ENCODE measurements at regions not wholly inside any gene's neighbourhood (a gene's known extent, or its start where the extent isn't known, plus 50 kb on each side); places are given as distances from the start of the nearest gene placed in this dataset.

- intact Hi-C loops (cut with micrococcal nuclease; ENCODE audit: unreplicated experiment): loop anchor here (1.0 to 5.0 kb wide), 5 partner anchors 26 to 233 kb away; no protein-coding TSS in a partner anchor
- TSS peak; percentile 85 for BruUV-seq (replicated peaks)
- peaks cover 75% of the 10 kb centered on the region for H3K4me1 Mint-ChIP-seq (ENCODE audit: low read depth, unreplicated experiment)
- H3K9me3 Mint-ChIP-seq (ENCODE audit: low read depth, unreplicated experiment): no peaks in the 10 kb centered on the region
- no peaks in the 10 kb centered on the region for H3K27me3 Mint-ChIP-seq (ENCODE audit: unreplicated experiment)
- TF ChIP-seq CTCF (IDR thresholded peaks at IDR 0.05; ENCODE audit: unreplicated experiment): no peak
- H3K36me3 Mint-ChIP-seq (ENCODE audit: insufficient read depth, unreplicated experiment): peaks cover 41% of the 10 kb centered on the region
- CTCF ChIA-PET: interaction anchor here (0.6 to 1.6 kb wide), 3 partner anchors 21 to 233 kb away, joined by 3 to 5 read pairs (median 4); partner anchors contain the start of gene TRIO
- peak overlapping the region; percentile 49 for H3K4me3 Mint-ChIP-seq (ENCODE audit: low read depth, unreplicated experiment)
- peak overlapping the region; percentile 99 for H3K27ac Mint-ChIP-seq (ENCODE audit: unreplicated experiment)
- DNase-seq: no peak
Observed at GRCh38 chr5:14036947-14037346, 92.5 kb upstream of the DNAH5 start.

- peak; percentile 62 for DNase-seq
Observed at GRCh38 chr5:14036514-14036913, 92.0 kb upstream of the DNAH5 start.

GRCh38 chr5:14035859-14036503 is 91.5 kb upstream of the DNAH5 start:
- intact Hi-C loops (cut with micrococcal nuclease; ENCODE audit: unreplicated experiment): loop anchor here (1.0 to 5.0 kb wide), 5 partner anchors 25 to 234 kb away; no protein-coding TSS in a partner anchor
- no peak for TF ChIP-seq CTCF (IDR thresholded peaks at IDR 0.05; ENCODE audit: unreplicated experiment)
- Mint-ChIP-seq H3K27ac (ENCODE audit: unreplicated experiment) (peak overlapping the region; percentile 99), H3K27me3 (ENCODE audit: unreplicated experiment) (no peaks in the 10 kb centered on the region), H3K4me1 (ENCODE audit: low read depth, unreplicated experiment) (peaks cover 69% of the 10 kb centered on the region), H3K9me3 (ENCODE audit: low read depth, unreplicated experiment) (no peaks in the 10 kb centered on the region), H3K4me3 (ENCODE audit: low read depth, unreplicated experiment) (peak overlapping the region; percentile 49), H3K36me3 (ENCODE audit: insufficient read depth, unreplicated experiment) (peaks cover 41% of the 10 kb centered on the region)
- CTCF ChIA-PET: interaction anchor here (0.6 to 0.9 kb wide), 3 partner anchors 23 to 174 kb away, joined by 3 to 4 read pairs (median 4); no protein-coding TSS in a partner anchor
- BruUV-seq (replicated peaks): no TSS peak
- DNase-seq: peak; percentile 85

More at GRCh38 chr5:14036514-14036913, 92.0 kb upstream of the DNAH5 start:
- Mint-ChIP-seq H3K4me3 (ENCODE audit: low read depth, unreplicated experiment) (peak overlapping the region; percentile 49), H3K36me3 (ENCODE audit: insufficient read depth, unreplicated experiment) (peaks cover 41% of the 10 kb centered on the region), H3K4me1 (ENCODE audit: low read depth, unreplicated experiment) (peaks cover 74% of the 10 kb centered on the region), H3K9me3 (ENCODE audit: low read depth, unreplicated experiment) (no peaks in the 10 kb centered on the region), H3K27ac (ENCODE audit: unreplicated experiment) (peak overlapping the region; percentile 99), H3K27me3 (ENCODE audit: unreplicated experiment) (no peaks in the 10 kb centered on the region)
- CTCF ChIA-PET: no interaction called here
- TF ChIP-seq CTCF (IDR thresholded peaks at IDR 0.05; ENCODE audit: unreplicated experiment): no peak
- intact Hi-C loops (cut with micrococcal nuclease; ENCODE audit: unreplicated experiment): loop anchor here (1.0 to 5.0 kb wide), 5 partner anchors 26 to 234 kb away; no protein-coding TSS in a partner anchor
- BruUV-seq (replicated peaks): no TSS peak

GRCh38 chr5:14034963-14035362 is 90.5 kb upstream of the DNAH5 start:
- H3K36me3 Mint-ChIP-seq (ENCODE audit: insufficient read depth, unreplicated experiment): peaks cover 41% of the 10 kb centered on the region
- no peaks in the 10 kb centered on the region for H3K27me3 Mint-ChIP-seq (ENCODE audit: unreplicated experiment)
- no peak overlapping the region for H3K4me3 Mint-ChIP-seq (ENCODE audit: low read depth, unreplicated experiment)
- no peak for DNase-seq
- no peak for TF ChIP-seq CTCF (IDR thresholded peaks at IDR 0.05; ENCODE audit: unreplicated experiment)
- H3K9me3 Mint-ChIP-seq (ENCODE audit: low read depth, unreplicated experiment): no peaks in the 10 kb centered on the region
- H3K4me1 Mint-ChIP-seq (ENCODE audit: low read depth, unreplicated experiment): peaks cover 60% of the 10 kb centered on the region
- H3K27ac Mint-ChIP-seq (ENCODE audit: unreplicated experiment): peak overlapping the region; percentile 99
- CTCF ChIA-PET: no interaction called here
- BruUV-seq (replicated peaks): no TSS peak
- intact Hi-C loops (cut with micrococcal nuclease; ENCODE audit: unreplicated experiment): loop anchor here (5.0 kb wide), 1 partner anchor 157 kb away; no protein-coding TSS in a partner anchor
